CD4-positive, alpha-beta memory T cell (primary cell): ENCODE measurements at regions not wholly inside any gene's neighbourhood (a gene's known extent, or its start where the extent isn't known, plus 50 kb on each side); places are given as distances from the start of the nearest gene placed in this dataset.

Experiments
- CTCF ChIA-PET: fragments of 350-600 bp; sonication (Branson Sonifier 250); formaldehyde crosslinking; loops from one replicate; lab custom pipeline; 2021; ENCODE audit warnings: inconsistent platforms; ENCODE audit not compliant: partially characterized antibody; lab: Charles Lee
- POLR2A ChIA-PET: fragments of 350-600 bp; sonication (Branson Sonifier 250); formaldehyde crosslinking; loops from one replicate; lab custom pipeline; 2021; ENCODE audit not compliant: partially characterized antibody; lab: Charles Lee
- DNase-seq, 5 donors: peaks; one replicate each; pipeline versions ENCODE4 v3.0.0 to v3.0.0-alpha.2; 2020 to 2022; ENCODE audit warnings: mixed read lengths in 1 of 5
- H3K27ac ChIP-seq: one replicate; pipeline ENCODE4 v1.7.0; 2013; ENCODE audit warnings: low read depth, low read length
- H3K27me3 ChIP-seq: 2 replicates; pipeline ENCODE4 v1.7.0; 2013; ENCODE audit warnings: mild to moderate bottlenecking, low read length, moderate library complexity; ENCODE audit not compliant: insufficient read depth
- H3K36me3 ChIP-seq: 2 replicates; pipeline ENCODE4 v1.7.0; 2013; ENCODE audit warnings: mild to moderate bottlenecking, low read length, moderate library complexity; ENCODE audit not compliant: insufficient read depth
- H3K4me1 ChIP-seq: 2 replicates; pipeline ENCODE4 v1.7.0; 2013; ENCODE audit warnings: mild to moderate bottlenecking, low read length, moderate library complexity; ENCODE audit not compliant: insufficient read depth
- H3K4me3 ChIP-seq, 2 donors: one replicate each; pipeline ENCODE4 v1.7.0; 2013; ENCODE audit warnings: low read length in 2 of 2, mild to moderate bottlenecking in 1 of 2
- H3K9me3 ChIP-seq, 2 donors: one replicate each; pipeline ENCODE4 v1.7.0; 2013; ENCODE audit warnings: low read length in 2 of 2, control low read depth in 1 of 2; ENCODE audit not compliant: control insufficient read depth in 1 of 2
- H3K27ac Mint-ChIP-seq, 7 donors: one replicate each; pipeline ENCODE4 v1.8.0; 2020 to 2021; ENCODE audit warnings: mixed read lengths in 7 of 7, mild to moderate bottlenecking in 6 of 7, inconsistent platforms in 3 of 7, moderate library complexity in 3 of 7
- H3K27me3 Mint-ChIP-seq, 2 donors: one replicate each; pipeline ENCODE4 v1.8.0; 2020 to 2021; ENCODE audit warnings: mixed read lengths in 2 of 2
- H3K36me3 Mint-ChIP-seq, 2 donors: one replicate each; pipeline ENCODE4 v1.8.0; 2020 to 2021; ENCODE audit warnings: mixed read lengths in 2 of 2, inconsistent platforms in 1 of 2, mild to moderate bottlenecking in 1 of 2
- H3K4me1 Mint-ChIP-seq, 4 donors: one replicate each; pipeline ENCODE4 v1.8.0; 2020 to 2021; ENCODE audit warnings: mixed read lengths in 4 of 4, mild to moderate bottlenecking in 1 of 4
- H3K4me3 Mint-ChIP-seq, 8 donors: one replicate each; pipeline ENCODE4 v1.8.0; 2020 to 2021; ENCODE audit warnings: mixed read lengths in 8 of 8, mild to moderate bottlenecking in 7 of 8, moderate library complexity in 6 of 8, inconsistent platforms in 3 of 8
- H3K9me3 Mint-ChIP-seq, 8 donors: one replicate each; pipeline ENCODE4 v1.8.0; 2020 to 2021; ENCODE audit warnings: mixed read lengths in 8 of 8, mild to moderate bottlenecking in 5 of 8, inconsistent platforms in 3 of 8, moderate library complexity in 1 of 8
- intact Hi-C: fragments of 100-400 bp; cut with micrococcal nuclease; formaldehyde crosslinking; loops from one replicate; pipeline ENCODE4 v1.15.1; 2023

DNA sequence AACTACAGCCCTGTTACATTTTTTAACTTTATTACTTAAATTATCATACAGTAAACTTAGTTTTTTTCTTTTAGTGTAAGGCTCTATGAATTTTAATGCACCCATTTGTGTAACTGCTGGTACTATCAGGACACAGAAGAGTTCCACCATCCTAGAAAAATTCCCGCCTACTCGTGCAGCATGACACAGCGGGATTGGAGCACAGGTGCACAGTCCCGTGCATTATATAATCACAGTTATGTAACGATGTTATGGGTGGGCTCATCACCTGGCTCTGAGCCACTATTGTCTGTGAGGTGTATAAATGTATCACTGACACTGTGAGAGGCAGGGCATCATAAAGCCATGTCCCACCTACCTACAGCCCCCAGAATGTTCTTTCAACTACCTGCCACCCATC is 80.7 kb downstream of the DRD1 start:
- no peak overlapping the region for H3K4me3 ChIP-seq
- no peaks in the 10 kb centered on the region for H3K36me3 ChIP-seq
- H3K4me1 Mint-ChIP-seq, result no peaks in the 10 kb centered on the region
- H3K27me3 Mint-ChIP-seq, result peaks cover 4 to 27% of the 10 kb centered on the region in 2 donors
- intact Hi-C loops, result no loop called here
- H3K27ac Mint-ChIP-seq, result no peak overlapping the region
- no peaks in the 10 kb centered on the region for H3K9me3 ChIP-seq
- CTCF ChIA-PET, result no interaction called here
- H3K4me3 Mint-ChIP-seq, result no peak overlapping the region
- DNase-seq, result no peak
- H3K4me1 ChIP-seq, result no peaks in the 10 kb centered on the region
- H3K27me3 ChIP-seq, result no peaks in the 10 kb centered on the region
- POLR2A ChIA-PET, result no interaction called here
- H3K9me3 Mint-ChIP-seq, result no peaks in the 10 kb centered on the region
- H3K36me3 Mint-ChIP-seq, result no peaks in the 10 kb centered on the region
- H3K27ac ChIP-seq, result no peak overlapping the region

DNA sequence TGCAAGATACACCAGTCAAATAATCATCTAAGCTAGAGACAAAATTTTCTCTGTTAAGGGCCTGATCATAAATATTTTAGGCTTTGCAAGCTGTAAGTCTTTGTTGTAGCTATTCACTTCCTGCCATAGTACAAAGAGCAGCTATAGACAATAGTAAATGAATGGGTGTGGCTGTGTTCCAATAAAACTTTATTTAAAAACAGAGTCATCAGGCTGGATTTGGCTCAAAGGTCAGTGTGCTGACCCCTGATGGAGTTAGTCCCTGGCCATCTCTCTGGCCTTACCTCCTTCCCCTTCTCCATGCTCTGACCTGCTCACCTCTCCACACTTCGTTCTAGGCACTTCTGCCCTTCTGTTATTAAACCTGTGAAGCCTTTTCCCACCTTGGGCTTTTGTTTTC is 86.0 kb downstream of the DRD1 start:
- peaks cover 2 to 17% of the 10 kb centered on the region in 2 donors for H3K27me3 Mint-ChIP-seq
- Histone ChIP-seq H3K4me3 (no peak overlapping the region), H3K9me3 (no peaks in the 10 kb centered on the region), H3K27ac (no peak overlapping the region), H3K27me3 (no peaks in the 10 kb centered on the region), H3K4me1 (no peaks in the 10 kb centered on the region), H3K36me3 (no peaks in the 10 kb centered on the region)
- CTCF ChIA-PET, result no interaction called here
- H3K4me1 Mint-ChIP-seq, result no peaks in the 10 kb centered on the region
- POLR2A ChIA-PET, result no interaction called here
- no peak overlapping the region for H3K27ac Mint-ChIP-seq
- no peaks in the 10 kb centered on the region for H3K9me3 Mint-ChIP-seq
- intact Hi-C loops, result no loop called here
- H3K36me3 Mint-ChIP-seq, result no peaks in the 10 kb centered on the region
- H3K4me3 Mint-ChIP-seq, result no peak overlapping the region
- no peak for DNase-seq

DNA sequence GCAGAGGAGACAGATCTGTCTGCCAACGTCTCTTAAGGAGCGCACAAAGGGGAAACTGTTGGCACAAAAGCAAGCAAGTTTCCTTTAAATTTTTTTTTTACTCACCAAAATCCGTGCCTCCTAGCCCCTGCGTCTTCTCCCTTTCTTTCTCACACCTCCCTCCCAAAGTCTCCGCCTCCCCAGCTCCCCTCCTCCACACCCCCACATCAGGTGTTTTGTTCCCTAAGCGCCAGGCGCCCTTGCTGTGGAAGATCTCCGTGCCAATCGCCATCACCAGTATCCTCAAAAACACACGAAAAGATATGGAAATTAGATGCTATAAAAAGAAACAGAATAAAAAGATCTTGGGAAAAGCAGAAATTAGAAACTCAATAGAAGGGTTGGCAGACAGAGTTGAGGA is 87.6 kb downstream of the DRD1 start:
- no peak for DNase-seq
- ChIA-PET CTCF (no interaction called here), POLR2A (no interaction called here)
- Histone ChIP-seq H3K27ac (no peak overlapping the region), H3K36me3 (no peaks in the 10 kb centered on the region), H3K9me3 (no peaks in the 10 kb centered on the region), H3K4me3 (no peak overlapping the region), H3K27me3 (no peaks in the 10 kb centered on the region), H3K4me1 (no peaks in the 10 kb centered on the region)
- Mint-ChIP-seq H3K4me3 (no peak overlapping the region), H3K9me3 (no peaks in the 10 kb centered on the region), H3K36me3 (no peaks in the 10 kb centered on the region), H3K27ac (no peak overlapping the region), H3K27me3 (peaks cover 2 to 16% of the 10 kb centered on the region in 2 donors), H3K4me1 (no peaks in the 10 kb centered on the region)
- intact Hi-C loops, result no loop called here

DNA sequence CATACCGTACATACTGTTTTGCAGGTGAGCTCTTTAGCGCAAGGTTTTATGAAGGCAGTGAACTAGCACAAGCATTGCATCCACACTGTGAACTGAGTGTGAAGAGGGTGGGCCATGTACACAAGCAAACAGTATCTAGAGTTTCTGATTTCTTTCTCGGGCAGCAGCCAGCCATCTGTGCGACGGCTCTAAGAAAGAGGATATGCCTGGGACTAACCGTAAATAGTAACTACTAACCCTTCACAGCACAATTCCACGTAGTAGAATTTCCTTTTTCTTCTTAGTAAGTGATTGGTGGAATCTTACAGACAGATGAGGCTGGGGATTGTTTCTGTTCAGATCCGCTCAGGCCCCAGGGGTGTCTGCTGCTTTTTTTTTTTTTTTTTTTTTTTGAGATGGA is 89.0 kb downstream of the DRD1 start:
- no peak for DNase-seq
- ChIA-PET CTCF (no interaction called here), POLR2A (no interaction called here)
- H3K4me3 Mint-ChIP-seq, result no peak overlapping the region
- H3K9me3 Mint-ChIP-seq, result no peaks in the 10 kb centered on the region
- no peak overlapping the region for H3K27ac Mint-ChIP-seq
- H3K36me3 Mint-ChIP-seq, result no peaks in the 10 kb centered on the region
- Histone ChIP-seq H3K4me1 (no peaks in the 10 kb centered on the region), H3K4me3 (no peak overlapping the region), H3K36me3 (no peaks in the 10 kb centered on the region), H3K27ac (no peak overlapping the region), H3K27me3 (no peaks in the 10 kb centered on the region), H3K9me3 (no peaks in the 10 kb centered on the region)
- intact Hi-C loops, result no loop called here
- H3K4me1 Mint-ChIP-seq, result no peaks in the 10 kb centered on the region
- H3K27me3 Mint-ChIP-seq, result peaks cover 3 to 20% of the 10 kb centered on the region in 2 donors

DNA sequence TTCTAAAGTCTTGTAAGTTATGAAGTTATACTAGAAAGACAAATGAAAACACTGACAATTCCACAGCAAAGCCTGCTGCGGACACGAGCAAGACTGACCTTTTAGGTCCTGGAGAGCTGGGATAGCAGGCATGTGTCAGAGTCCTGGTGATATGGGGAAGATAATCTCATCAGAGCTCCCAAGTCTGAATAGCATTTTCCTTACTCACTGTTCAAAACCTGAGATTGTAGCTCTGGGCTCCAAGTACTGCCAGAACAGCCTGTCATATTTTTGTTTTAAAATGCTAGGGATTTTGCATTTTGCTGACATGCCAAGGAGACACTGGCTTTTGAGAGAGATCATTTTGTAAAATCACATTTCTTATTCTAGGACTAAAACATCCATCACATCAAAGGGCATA is 90.1 kb downstream of the DRD1 start:
- Mint-ChIP-seq H3K27ac (no peak overlapping the region), H3K4me1 (no peaks in the 10 kb centered on the region), H3K9me3 (no peaks in the 10 kb centered on the region), H3K27me3 (peaks cover 5 to 26% of the 10 kb centered on the region in 2 donors), H3K4me3 (no peak overlapping the region), H3K36me3 (no peaks in the 10 kb centered on the region)
- H3K27ac ChIP-seq, result no peak overlapping the region
- intact Hi-C loops, result no loop called here
- H3K36me3 ChIP-seq, result no peaks in the 10 kb centered on the region
- no peaks in the 10 kb centered on the region for H3K9me3 ChIP-seq
- no peaks in the 10 kb centered on the region for H3K27me3 ChIP-seq
- ChIA-PET POLR2A (no interaction called here), CTCF (no interaction called here)
- no peak for DNase-seq
- no peak overlapping the region for H3K4me3 ChIP-seq
- no peaks in the 10 kb centered on the region for H3K4me1 ChIP-seq

DNA sequence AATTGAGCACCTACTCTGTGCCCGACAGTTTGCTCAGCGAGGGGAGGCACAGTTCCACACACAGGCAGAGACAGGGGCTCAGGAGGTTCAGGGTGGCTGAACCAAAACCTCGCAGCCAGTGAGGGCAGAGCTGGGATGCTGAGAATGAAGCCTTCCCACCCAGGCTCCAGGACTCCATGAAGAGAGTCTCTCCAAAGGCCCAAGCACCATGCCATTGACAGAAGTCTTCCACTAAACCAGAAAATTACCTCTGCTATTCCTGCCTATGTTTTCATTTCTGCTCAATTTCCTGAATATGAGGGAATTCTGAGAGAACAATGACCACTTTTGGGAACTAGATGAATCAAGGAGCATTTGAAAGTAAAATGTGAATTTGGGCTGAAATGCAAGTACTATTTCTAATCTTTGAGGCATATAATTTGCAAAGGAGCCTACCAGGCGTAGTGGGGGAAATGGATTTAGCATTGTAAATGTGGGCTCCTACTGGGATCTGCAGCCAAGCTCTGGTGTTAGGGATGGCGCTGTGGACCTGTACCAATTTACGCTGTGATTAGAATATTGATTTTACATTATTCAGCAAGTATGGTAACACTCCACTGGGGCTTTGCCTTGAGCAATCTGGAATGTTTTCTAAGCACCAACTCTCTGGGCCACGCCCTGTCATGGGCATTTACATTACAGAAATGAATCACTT is 91.9 kb downstream of the DRD1 start:
- Mint-ChIP-seq H3K27me3 (peaks cover 7 to 21% of the 10 kb centered on the region in 2 donors), H3K4me1 (no peaks in the 10 kb centered on the region), H3K4me3 (no peak overlapping the region), H3K9me3 (no peaks in the 10 kb centered on the region), H3K36me3 (no peaks in the 10 kb centered on the region), H3K27ac (no peak overlapping the region)
- H3K27me3 ChIP-seq, result no peaks in the 10 kb centered on the region
- ChIA-PET CTCF (no interaction called here), POLR2A (no interaction called here)
- H3K27ac ChIP-seq, result no peak overlapping the region
- DNase-seq, result no peak
- H3K36me3 ChIP-seq, result no peaks in the 10 kb centered on the region
- H3K4me3 ChIP-seq, result no peak overlapping the region
- H3K4me1 ChIP-seq, result no peaks in the 10 kb centered on the region
- intact Hi-C loops, result no loop called here
- H3K9me3 ChIP-seq, result no peaks in the 10 kb centered on the region

DNA sequence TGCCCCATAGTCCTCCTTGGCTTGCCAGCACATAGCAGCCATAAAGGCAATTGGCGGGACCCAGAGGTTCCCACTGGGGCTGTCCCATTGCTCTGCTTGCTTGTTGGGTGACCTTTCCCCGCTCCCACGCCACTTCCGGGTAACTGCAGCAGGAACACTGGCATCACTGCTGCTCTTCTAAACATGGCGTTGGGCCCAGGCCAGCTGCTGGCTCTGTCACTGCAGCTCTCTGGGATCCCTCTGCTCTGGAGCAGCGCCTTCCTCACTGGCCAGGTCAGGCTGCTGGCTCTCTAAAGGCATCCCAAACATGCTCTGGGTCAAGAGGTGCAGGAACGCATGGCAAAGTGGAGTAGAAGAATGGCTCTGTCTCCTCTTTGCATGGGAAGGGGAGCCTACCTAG is 92.9 kb downstream of the DRD1 start:
- no peaks in the 10 kb centered on the region for H3K36me3 Mint-ChIP-seq
- H3K4me1 Mint-ChIP-seq, result no peaks in the 10 kb centered on the region
- Histone ChIP-seq H3K27me3 (no peaks in the 10 kb centered on the region), H3K9me3 (no peaks in the 10 kb centered on the region), H3K27ac (no peak overlapping the region), H3K4me1 (no peaks in the 10 kb centered on the region), H3K4me3 (no peak overlapping the region), H3K36me3 (no peaks in the 10 kb centered on the region)
- no peaks in the 10 kb centered on the region for H3K9me3 Mint-ChIP-seq
- no peak overlapping the region for H3K4me3 Mint-ChIP-seq
- DNase-seq, result no peak
- ChIA-PET POLR2A (no interaction called here), CTCF (no interaction called here)
- no peak overlapping the region for H3K27ac Mint-ChIP-seq
- peaks cover 9 to 24% of the 10 kb centered on the region in 2 donors for H3K27me3 Mint-ChIP-seq
- intact Hi-C loops, result no loop called here

DNA sequence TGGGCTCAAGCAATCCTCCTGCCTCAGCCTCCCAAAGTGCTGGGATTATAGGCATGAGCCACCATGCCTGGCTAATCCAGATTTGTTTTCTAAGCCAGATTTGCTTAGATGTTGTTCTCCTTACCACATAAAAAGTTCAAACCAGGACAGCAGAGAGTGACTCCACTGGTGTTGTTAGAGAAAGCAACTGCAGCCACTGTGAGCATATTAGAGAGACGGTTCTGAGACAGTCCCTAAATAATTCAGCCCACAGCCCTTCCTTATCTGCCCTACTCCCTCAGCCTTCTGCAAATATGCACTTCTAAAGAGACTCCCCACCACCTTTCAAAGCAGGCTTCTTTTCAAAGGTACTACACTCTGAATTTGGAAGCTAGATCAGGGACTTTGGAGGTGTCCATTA is 96.1 kb downstream of the DRD1 start:
- POLR2A ChIA-PET, result no interaction called here
- Histone ChIP-seq H3K27me3 (no peaks in the 10 kb centered on the region), H3K27ac (no peak overlapping the region), H3K9me3 (no peaks in the 10 kb centered on the region), H3K36me3 (no peaks in the 10 kb centered on the region), H3K4me1 (no peaks in the 10 kb centered on the region), H3K4me3 (no peak overlapping the region)
- DNase-seq, result no peak
- CTCF ChIA-PET, result no interaction called here
- Mint-ChIP-seq H3K4me1 (no peaks in the 10 kb centered on the region), H3K27ac (no peak overlapping the region), H3K36me3 (no peaks in the 10 kb centered on the region), H3K27me3 (peaks cover 9 to 31% of the 10 kb centered on the region in 2 donors), H3K4me3 (no peak overlapping the region), H3K9me3 (peaks cover 0 to 7% (median 3%) of the 10 kb centered on the region in 8 donors)
- intact Hi-C loops, result no loop called here
